Glutamatergic neuron (in vitro differentiated cells): ENCODE measurements at regions not wholly inside any gene's neighbourhood (a gene's known extent, or its start where the extent isn't known, plus 50 kb on each side); places are given as distances from the start of the nearest gene placed in this dataset.

ENCODE experiments used
- DNase-seq: peaks from one replicate; pipeline ENCODE4 v3.0.0; 2022
- H3K27ac Mint-ChIP-seq: one replicate; pipeline ENCODE4 v1.8.0; 2020; ENCODE audit warnings: mild to moderate bottlenecking, mixed read lengths, inconsistent platforms; ENCODE audit not compliant: unreplicated experiment
- H3K27me3 Mint-ChIP-seq: one replicate; pipeline ENCODE4 v1.8.0; 2020; ENCODE audit warnings: mild to moderate bottlenecking, moderate library complexity, mixed read lengths, inconsistent platforms; ENCODE audit not compliant: unreplicated experiment
- H3K36me3 Mint-ChIP-seq: one replicate; pipeline ENCODE4 v1.8.0; 2020; ENCODE audit warnings: mild to moderate bottlenecking, mixed read lengths, inconsistent platforms; ENCODE audit not compliant: unreplicated experiment
- H3K4me1 Mint-ChIP-seq: one replicate; pipeline ENCODE4 v1.8.0; 2020; ENCODE audit warnings: mild to moderate bottlenecking, low read depth, mixed read lengths, inconsistent platforms; ENCODE audit not compliant: unreplicated experiment
- H3K4me3 Mint-ChIP-seq: one replicate; pipeline ENCODE4 v1.8.0; 2020; ENCODE audit warnings: mild to moderate bottlenecking, mixed read lengths, inconsistent platforms; ENCODE audit not compliant: unreplicated experiment
- H3K9me3 Mint-ChIP-seq: one replicate; pipeline ENCODE4 v1.8.0; 2020; ENCODE audit warnings: mild to moderate bottlenecking, moderate library complexity, mixed read lengths, inconsistent platforms; ENCODE audit not compliant: unreplicated experiment
- TF ChIP-seq, protein P1 (sequence below): fragments of 200-600 bp; sonication (generic); IDR thresholded peaks from one replicate; pipeline ENCODE4 v1.5.0; 2021; ENCODE audit not compliant: partially characterized antibody, unreplicated experiment

- Mint-ChIP-seq H3K4me1 (peaks cover 10% of the 10 kb centered on the region), H3K27ac (no peak overlapping the region), H3K9me3 (peaks cover 2% of the 10 kb centered on the region), H3K36me3 (no peaks in the 10 kb centered on the region), H3K4me3 (no peak overlapping the region), H3K27me3 (no peaks in the 10 kb centered on the region)
- DNase-seq = no peak
- TF ChIP-seq, protein P1, sequence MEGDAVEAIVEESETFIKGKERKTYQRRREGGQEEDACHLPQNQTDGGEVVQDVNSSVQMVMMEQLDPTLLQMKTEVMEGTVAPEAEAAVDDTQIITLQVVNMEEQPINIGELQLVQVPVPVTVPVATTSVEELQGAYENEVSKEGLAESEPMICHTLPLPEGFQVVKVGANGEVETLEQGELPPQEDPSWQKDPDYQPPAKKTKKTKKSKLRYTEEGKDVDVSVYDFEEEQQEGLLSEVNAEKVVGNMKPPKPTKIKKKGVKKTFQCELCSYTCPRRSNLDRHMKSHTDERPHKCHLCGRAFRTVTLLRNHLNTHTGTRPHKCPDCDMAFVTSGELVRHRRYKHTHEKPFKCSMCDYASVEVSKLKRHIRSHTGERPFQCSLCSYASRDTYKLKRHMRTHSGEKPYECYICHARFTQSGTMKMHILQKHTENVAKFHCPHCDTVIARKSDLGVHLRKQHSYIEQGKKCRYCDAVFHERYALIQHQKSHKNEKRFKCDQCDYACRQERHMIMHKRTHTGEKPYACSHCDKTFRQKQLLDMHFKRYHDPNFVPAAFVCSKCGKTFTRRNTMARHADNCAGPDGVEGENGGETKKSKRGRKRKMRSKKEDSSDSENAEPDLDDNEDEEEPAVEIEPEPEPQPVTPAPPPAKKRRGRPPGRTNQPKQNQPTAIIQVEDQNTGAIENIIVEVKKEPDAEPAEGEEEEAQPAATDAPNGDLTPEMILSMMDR = no peak
Measured at GRCh38 chr2:184199274-184199673, 399.1 kb upstream of the ZNF804A start.

DNA sequence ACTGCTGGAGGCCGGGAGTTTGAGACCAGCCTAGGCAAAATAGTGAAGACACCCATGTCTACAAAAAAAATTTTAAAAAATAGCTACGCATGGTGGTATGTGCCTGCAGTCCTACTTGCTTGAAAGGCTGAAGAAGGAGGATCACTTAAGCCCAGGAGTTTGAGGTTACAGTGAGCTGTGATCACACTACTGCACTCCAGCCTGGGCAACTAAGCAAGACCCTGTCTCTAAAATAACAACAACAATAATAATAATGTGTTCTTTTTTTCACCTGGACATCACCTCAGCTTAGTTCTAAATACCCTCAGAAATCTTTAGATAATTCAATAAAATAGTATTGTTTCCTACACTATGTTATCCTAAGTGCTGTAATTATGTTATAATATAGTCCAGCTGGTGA, 397.1 kb upstream of the ZNF804A start:
- no peak for DNase-seq
- no peaks in the 10 kb centered on the region for H3K27me3 Mint-ChIP-seq
- H3K9me3 Mint-ChIP-seq = peaks cover 2% of the 10 kb centered on the region
- H3K4me3 Mint-ChIP-seq = no peak overlapping the region
- no peaks in the 10 kb centered on the region for H3K36me3 Mint-ChIP-seq
- TF ChIP-seq, protein P1 = no peak
- peaks cover 10% of the 10 kb centered on the region for H3K4me1 Mint-ChIP-seq
- no peak overlapping the region for H3K27ac Mint-ChIP-seq

DNA sequence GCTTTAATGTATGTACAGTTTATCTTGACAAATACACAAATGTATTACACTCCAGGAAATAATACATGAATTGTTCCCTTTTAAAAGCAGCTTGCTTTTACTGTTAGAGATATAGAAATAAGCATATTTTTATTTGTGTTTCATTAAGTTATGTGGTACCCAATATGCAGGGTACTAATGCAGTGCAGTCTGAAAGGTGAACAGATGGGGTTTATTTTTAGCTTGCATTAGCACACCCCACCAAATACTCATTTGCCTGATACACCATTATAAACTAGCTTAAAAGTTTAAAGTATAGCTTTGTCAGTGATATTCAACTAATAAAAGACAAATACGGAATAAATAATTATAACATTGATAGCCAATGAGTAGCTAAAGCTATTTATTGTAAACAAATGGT, 394.7 kb upstream of the ZNF804A start:
- no peak for DNase-seq
- peaks cover 2% of the 10 kb centered on the region for H3K9me3 Mint-ChIP-seq
- no peak overlapping the region for H3K4me3 Mint-ChIP-seq
- no peak overlapping the region for H3K27ac Mint-ChIP-seq
- peaks cover 8% of the 10 kb centered on the region for H3K4me1 Mint-ChIP-seq
- TF ChIP-seq, protein P1 = no peak
- no peaks in the 10 kb centered on the region for H3K36me3 Mint-ChIP-seq
- no peaks in the 10 kb centered on the region for H3K27me3 Mint-ChIP-seq

GRCh38 chr2:184205048-184205596, 393.2 kb upstream of the ZNF804A start:
- TF ChIP-seq, protein P1 = no peak
- Mint-ChIP-seq H3K9me3 (peaks cover 2% of the 10 kb centered on the region), H3K27ac (no peak overlapping the region)

GRCh38 chr2:184206045-184206444, 392.3 kb upstream of the ZNF804A start:
- H3K9me3 Mint-ChIP-seq = peaks cover 2% of the 10 kb centered on the region
- TF ChIP-seq, protein P1 = no peak
- no peaks in the 10 kb centered on the region for H3K36me3 Mint-ChIP-seq
- no peak overlapping the region for H3K27ac Mint-ChIP-seq
- no peak overlapping the region for H3K4me3 Mint-ChIP-seq
- peaks cover 3% of the 10 kb centered on the region for H3K4me1 Mint-ChIP-seq
- DNase-seq = no peak
- H3K27me3 Mint-ChIP-seq = no peaks in the 10 kb centered on the region

More at GRCh38 chr2:184205048-184205596, 393.2 kb upstream of the ZNF804A start:
- H3K36me3 Mint-ChIP-seq = no peaks in the 10 kb centered on the region
- no peaks in the 10 kb centered on the region for H3K27me3 Mint-ChIP-seq
- H3K4me1 Mint-ChIP-seq = peaks cover 3% of the 10 kb centered on the region
- DNase-seq = no peak
- H3K4me3 Mint-ChIP-seq = no peak overlapping the region
